Skeletal muscle cell (primary cell): ENCODE measurements at regions not wholly inside any gene's neighbourhood (a gene's known extent, or its start where the extent isn't known, plus 50 kb on each side); places are given as distances from the start of the nearest gene placed in this dataset.

ENCODE experiments used
- DNase-seq: peaks from one replicate; pipeline ENCODE4 v3.0.0-alpha.2; 2010; ENCODE audit warnings: low read depth
- H3K4me3 ChIP-seq: 2 replicates; pipeline ENCODE4 v1.5.1; 2011; ENCODE audit warnings: low read depth, mild to moderate bottlenecking, control low read depth, low read length, moderate library complexity

DNA sequence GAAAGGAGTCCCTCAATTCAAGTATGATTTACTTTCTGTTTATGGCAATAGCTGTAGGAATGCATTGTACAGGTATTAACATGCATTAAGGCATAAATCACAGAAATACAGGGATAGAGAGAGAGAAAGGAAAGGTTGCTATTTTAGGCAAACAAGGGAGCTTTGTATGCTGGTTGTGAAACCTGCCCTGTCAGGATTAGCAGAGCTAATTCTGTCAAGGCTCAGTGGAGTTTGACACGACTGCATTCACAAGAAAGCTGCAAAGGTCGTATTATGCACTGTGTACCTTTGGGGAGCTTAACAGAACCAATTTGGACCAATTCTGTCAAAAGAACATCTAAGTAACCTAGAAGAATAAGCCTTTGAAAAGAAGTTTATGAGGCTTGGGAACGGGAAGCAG lies 239.3 kb downstream of the GRIA2 start:
- no peak for DNase-seq
- H3K4me3 ChIP-seq, result no peak overlapping the region

DNA sequence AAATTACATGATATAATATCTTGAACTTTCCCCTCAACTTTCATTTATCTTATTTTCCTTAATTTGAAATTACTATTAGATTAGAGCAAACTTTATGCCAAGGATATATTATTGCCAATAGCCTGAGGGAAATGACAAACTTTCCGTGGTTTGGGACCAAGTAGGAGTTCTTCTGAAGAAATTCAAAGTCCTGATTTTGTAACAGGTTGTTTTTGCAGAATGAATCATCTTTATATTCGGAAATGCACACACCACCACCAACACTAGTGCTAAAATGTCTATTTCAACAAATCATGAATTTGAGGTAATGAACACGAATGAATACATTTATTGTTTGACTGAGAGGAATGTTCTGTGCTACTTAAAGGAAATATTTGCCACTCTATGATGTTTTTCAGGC lies 226.7 kb downstream of the GRIA2 start:
- no peak overlapping the region for H3K4me3 ChIP-seq
- DNase-seq, result no peak

DNA sequence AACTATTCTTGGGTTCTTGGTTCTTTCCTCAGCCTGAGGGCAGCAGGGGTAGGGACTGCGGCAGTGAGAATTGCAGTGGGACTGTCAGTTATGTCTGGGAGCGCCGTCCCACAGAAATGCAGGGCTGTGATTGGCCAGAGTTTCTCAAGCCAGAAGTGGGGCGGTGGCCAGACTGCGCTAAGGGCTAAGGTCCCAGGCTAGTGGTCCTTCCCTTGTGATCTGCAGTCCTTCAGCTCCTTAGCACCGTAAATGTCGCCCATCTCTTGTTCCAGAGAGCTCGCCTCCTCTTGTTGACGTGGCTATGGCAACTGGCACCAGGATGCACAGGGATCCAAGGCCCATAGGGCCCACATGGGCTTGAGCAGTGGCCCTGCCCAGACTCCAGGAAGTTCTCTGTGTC lies 223.5 kb downstream of the GRIA2 start:
- no peak overlapping the region for H3K4me3 ChIP-seq
- no peak for DNase-seq

DNA sequence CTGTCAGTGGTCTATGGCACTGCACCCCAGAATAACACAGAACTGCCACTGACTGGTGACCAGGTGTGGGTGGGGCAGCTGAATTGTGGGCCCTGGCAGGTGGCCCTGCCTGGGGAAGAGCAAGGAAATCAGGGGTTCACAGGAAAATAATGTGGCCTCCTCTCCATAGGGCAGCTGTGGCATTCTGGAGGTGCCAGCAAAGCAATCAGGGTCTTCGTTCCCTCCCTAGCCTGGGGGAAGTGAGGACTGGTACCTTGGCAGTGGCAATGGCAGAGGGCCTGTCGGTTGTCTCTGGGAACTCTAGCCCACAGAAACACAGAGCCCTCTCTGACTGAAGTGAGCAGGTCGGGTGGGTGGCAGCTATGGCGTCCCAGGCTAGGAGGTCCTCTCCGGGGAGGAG lies 223.0 kb downstream of the GRIA2 start:
- no peak for DNase-seq
- no peak overlapping the region for H3K4me3 ChIP-seq

DNA sequence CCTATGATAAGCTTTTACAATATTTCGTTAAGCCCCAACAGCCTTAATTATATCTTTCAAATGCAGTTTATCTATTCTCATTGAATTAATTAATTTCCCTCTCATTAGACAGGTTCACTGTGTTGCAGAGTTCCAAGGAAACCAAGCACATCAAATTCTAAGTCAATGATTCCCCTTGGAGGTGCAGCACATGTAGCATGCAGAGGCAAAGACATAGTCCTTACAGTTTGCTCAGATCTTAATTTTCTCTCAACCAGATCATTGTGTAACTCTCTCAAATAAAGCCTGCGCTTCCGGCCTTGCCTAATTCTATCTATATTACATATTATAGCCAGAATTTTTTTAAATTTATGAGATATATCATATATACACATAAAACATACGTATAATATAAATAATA lies 205.4 kb downstream of the GRIA2 start:
- DNase-seq, result no peak
- H3K4me3 ChIP-seq, result no peak overlapping the region

DNA sequence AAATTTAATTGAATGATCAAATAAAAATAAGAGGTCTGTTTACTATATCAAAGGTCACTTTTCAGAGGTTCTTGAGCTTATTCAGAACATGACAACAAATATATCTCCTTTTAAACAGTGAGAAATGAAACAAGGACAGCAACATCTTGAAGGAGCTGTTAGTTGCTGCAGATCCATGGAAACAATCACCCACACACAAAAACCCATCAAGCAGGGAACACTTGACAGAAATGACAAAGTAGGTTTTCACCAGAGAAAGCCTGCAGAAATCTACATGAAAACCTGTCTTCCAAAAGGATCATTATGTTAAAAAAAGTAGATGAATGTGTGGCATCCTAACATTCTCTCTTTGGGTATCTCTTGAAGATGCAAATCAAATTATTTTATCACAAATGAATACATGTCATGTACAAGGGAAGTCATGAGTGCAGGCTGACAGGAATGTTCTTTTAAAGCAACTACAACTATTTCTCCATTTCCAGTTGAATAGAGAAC lies 203.0 kb downstream of the GRIA2 start:
- H3K4me3 ChIP-seq, result no peak overlapping the region
- DNase-seq, result no peak

DNA sequence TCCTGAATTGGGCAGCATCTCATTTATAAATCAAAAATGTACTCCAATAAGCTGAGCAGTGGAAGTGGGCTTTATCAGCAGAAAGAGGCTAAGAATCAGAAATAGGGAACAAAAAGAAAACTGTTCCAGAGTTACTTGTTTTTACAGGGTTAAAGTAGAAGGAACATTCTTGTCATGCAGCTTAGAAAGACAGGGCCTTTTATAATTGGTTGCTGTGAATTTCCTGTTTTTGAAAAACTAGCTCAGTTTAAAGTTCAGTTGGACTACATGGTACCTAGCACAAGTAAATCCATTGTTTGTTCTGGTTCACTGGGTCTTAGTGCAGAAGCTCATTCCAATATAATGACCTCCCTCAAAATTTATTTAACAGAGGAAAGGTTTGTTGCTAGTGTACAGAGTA lies 200.8 kb downstream of the GRIA2 start:
- DNase-seq, result no peak
- H3K4me3 ChIP-seq, result no peak overlapping the region
